ENCODE measurements at regions not wholly inside any gene's neighbourhood (a gene's known extent, or its start where the extent isn't known, plus 50 kb on each side); places are given as distances from the start of the nearest gene placed in this dataset.

DNA sequence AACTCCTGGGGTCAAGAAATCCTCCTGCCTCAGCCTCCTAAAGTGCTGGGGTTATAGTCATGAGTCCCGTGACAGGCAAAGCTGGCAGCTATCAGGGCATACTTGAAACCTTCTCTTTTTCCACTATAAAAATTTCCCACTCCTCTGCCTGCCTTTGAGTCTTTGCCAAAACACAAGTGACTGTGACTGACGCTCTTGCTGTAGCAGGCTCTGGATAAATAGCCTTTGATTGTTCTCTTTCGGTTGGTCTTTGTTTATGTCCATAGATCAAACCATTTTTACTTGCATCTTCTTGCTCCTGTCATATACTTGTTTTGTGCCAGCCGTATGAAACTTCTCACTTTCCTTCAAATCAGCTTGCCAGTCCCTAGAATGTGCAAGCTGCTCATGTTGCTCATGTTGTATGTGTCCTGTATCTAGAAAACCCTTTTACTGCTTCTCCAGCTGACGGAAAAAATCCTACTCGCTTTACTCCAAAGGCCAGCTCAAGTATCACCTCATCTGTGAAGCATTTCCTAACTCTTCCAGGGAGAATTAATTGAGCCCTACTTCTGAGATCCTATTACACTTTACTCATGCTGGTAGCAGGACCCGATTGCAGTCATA lies 73.1 kb downstream of the RESF1 start:
- Mint-ChIP-seq H3K4me1 (ENCODE audit: low read depth in 2 of 2) (peaks cover 0 to 3% of the 10 kb centered on the region in 2 donors), H3K27ac (no peak overlapping the region), H3K4me3 (no peak overlapping the region), H3K9me3 (no peaks in the 10 kb centered on the region), H3K36me3 (ENCODE audit: insufficient read depth) (no peaks in the 10 kb centered on the region), H3K27me3 (no peaks in the 10 kb centered on the region)
- no peak for DNase-seq
- ATAC-seq (replicated peaks): no peak

DNA sequence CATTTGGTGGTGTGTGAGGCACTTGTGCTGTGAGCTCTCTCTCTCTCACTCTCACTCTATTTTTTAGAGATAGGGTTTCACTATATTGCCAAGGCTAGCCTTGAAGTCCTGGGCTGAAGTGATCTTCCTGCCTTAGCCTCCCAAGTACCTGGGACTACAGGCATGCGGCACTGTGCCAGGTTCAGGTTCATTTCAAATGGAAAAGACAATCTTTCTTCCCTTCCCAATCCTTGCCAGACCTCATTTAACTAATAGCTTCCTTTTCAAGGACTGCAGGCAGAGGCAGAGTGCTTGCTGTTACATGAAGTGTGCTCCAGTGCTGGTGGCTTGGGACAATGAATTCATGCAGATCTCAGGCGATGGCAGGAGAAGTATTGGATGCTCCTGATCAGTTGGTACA lies 73.2 kb upstream of the BICD1 start:
- Mint-ChIP-seq H3K4me3 (no peak overlapping the region), H3K27ac (no peak overlapping the region), H3K36me3 (ENCODE audit: insufficient read depth) (no peaks in the 10 kb centered on the region), H3K27me3 (no peaks in the 10 kb centered on the region), H3K4me1 (ENCODE audit: low read depth in 2 of 2) (peaks cover 0 to 3% of the 10 kb centered on the region in 2 donors), H3K9me3 (no peaks in the 10 kb centered on the region)
- no peak for ATAC-seq (replicated peaks)
- DNase-seq: no peak

- no peaks in the 10 kb centered on the region for H3K9me3 Mint-ChIP-seq
- H3K4me1 Mint-ChIP-seq (ENCODE audit: low read depth in 2 of 2): peaks cover 0 to 3% of the 10 kb centered on the region in 2 donors
- no peaks in the 10 kb centered on the region for H3K36me3 Mint-ChIP-seq (ENCODE audit: insufficient read depth)
- ATAC-seq (replicated peaks) (no peak), DNase-seq (no peak)
- no peaks in the 10 kb centered on the region for H3K27me3 Mint-ChIP-seq
- no peak overlapping the region for H3K4me3 Mint-ChIP-seq
- no peak overlapping the region for H3K27ac Mint-ChIP-seq
Measured at GRCh38 chr12:32034045-32034444, 72.6 kb upstream of the BICD1 start.

DNA sequence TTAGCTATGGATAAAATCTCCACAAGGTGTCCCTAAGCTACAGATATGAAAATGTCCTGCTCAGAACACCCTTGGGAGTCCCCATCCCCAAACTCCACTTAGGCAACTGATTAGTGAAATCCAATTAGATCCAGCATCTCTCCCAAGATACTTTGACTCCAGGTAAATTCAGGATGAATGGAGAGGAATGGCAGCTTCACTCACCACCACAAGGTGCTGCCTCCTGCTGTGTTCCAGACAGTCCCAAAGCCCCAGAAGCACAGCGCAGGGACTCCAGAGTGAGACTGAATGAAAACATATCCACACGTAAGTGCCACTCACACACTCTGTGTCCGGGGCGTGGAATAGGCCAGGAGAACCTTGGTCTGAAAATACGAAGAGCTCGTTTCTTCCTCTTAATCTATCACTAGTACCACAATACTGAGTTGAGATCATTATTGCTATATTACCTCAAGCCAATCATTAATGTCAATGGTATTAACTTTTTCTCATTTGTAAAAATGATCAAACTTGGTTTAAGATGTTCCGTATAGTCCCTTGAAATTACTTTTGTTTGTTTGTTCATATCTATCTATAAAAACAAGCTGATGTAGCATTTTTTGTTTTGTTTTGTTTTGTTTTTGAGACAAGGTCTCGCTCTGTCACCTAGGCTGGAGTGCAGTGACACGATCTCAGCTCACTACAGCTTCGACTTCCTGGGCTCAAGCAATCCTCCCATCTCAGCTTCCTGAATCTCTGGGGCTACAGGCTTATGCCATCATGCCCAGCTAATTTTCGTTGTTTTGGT lies 70.0 kb upstream of the BICD1 start:
- Mint-ChIP-seq H3K27ac (no peak overlapping the region), H3K27me3 (no peaks in the 10 kb centered on the region), H3K4me1 (ENCODE audit: low read depth in 2 of 2) (no peaks in the 10 kb centered on the region), H3K36me3 (ENCODE audit: insufficient read depth) (no peaks in the 10 kb centered on the region), H3K9me3 (no peaks in the 10 kb centered on the region), H3K4me3 (no peak overlapping the region)
- ATAC-seq (replicated peaks) (no peak), DNase-seq (no peak)

DNA sequence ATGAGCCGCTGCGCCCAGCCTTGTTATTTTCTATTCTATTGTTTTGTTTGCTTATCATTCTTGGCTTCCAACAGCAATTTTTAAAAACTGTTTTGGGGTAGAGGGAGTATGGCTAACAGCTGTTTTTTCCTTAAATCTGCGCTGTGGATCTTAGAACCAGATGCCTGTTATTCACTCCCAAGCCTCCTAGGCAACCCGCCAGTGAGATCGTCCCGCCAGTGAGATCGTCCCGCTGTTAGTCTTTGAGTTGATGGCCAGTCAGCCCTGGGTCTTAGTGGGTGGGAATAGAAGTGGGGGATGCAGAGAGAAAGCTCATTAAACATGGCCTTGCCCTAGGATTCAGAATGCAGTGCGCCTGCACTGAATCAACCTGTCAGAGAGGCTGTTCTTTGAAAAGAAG lies 67.3 kb upstream of the BICD1 start:
- H3K27me3 Mint-ChIP-seq: no peaks in the 10 kb centered on the region
- no peak for ATAC-seq (replicated peaks)
- no peaks in the 10 kb centered on the region for H3K4me1 Mint-ChIP-seq (ENCODE audit: low read depth in 2 of 2)
- H3K36me3 Mint-ChIP-seq (ENCODE audit: insufficient read depth): no peaks in the 10 kb centered on the region
- no peak for DNase-seq
- no peak overlapping the region for H3K4me3 Mint-ChIP-seq
- H3K27ac Mint-ChIP-seq: no peak overlapping the region
- H3K9me3 Mint-ChIP-seq: peaks cover 5 to 9% of the 10 kb centered on the region in 2 donors

- no peak for ATAC-seq (replicated peaks)
- no peak for DNase-seq
- Mint-ChIP-seq H3K27me3 (no peaks in the 10 kb centered on the region), H3K27ac (no peak overlapping the region), H3K4me1 (ENCODE audit: low read depth in 2 of 2) (no peaks in the 10 kb centered on the region), H3K4me3 (no peak overlapping the region), H3K36me3 (ENCODE audit: insufficient read depth) (no peaks in the 10 kb centered on the region), H3K9me3 (peaks cover 5 to 10% of the 10 kb centered on the region in 2 donors)
Measured at GRCh38 chr12:32039917-32040575, 66.6 kb upstream of the BICD1 start.

GRCh38 chr12:32043928-32044549 lies 62.6 kb upstream of the BICD1 start:
- DNase-seq (no peak), ATAC-seq (replicated peaks) (no peak)
- Mint-ChIP-seq H3K4me3 (no peak overlapping the region), H3K27me3 (no peaks in the 10 kb centered on the region), H3K9me3 (peaks cover 5 to 10% of the 10 kb centered on the region in 2 donors), H3K27ac (no peak overlapping the region), H3K4me1 (ENCODE audit: low read depth in 2 of 2) (no peaks in the 10 kb centered on the region), H3K36me3 (ENCODE audit: insufficient read depth) (no peaks in the 10 kb centered on the region)

- Mint-ChIP-seq H3K27me3 (no peaks in the 10 kb centered on the region), H3K4me3 (no peak overlapping the region), H3K27ac (no peak overlapping the region), H3K9me3 (peaks cover 5 to 10% of the 10 kb centered on the region in 2 donors), H3K36me3 (ENCODE audit: insufficient read depth) (no peaks in the 10 kb centered on the region), H3K4me1 (ENCODE audit: low read depth in 2 of 2) (no peaks in the 10 kb centered on the region)
- no peak for ATAC-seq (replicated peaks)
- no peak for DNase-seq
Measured at GRCh38 chr12:32047357-32048212, 59.1 kb upstream of the BICD1 start.

DNA sequence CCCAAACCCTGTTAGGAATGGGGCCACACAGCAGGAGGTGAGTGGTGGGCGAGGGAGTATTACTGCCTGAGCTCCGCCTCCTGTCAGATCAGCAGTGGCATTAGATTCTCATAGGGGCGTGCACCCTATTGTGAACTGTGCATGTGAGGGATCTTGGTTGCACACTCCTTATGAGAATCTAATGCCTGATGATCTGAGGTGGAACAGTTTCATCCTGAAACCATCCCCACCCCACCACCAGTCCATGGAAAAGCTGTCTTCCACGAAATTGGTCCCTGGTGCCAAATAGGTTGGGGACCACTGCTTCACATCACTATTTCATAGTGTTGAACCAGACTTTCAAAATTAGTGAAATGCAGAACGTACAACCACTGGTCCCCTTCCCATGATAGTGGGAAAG lies 57.9 kb upstream of the BICD1 start:
- ATAC-seq (replicated peaks) (no peak), DNase-seq (no peak)
- H3K27ac Mint-ChIP-seq: peak overlapping the region in 1 of 2 donors; percentile 38
- no peaks in the 10 kb centered on the region for H3K36me3 Mint-ChIP-seq (ENCODE audit: insufficient read depth)
- H3K4me3 Mint-ChIP-seq: no peak overlapping the region
- H3K27me3 Mint-ChIP-seq: no peaks in the 10 kb centered on the region
- H3K4me1 Mint-ChIP-seq (ENCODE audit: low read depth in 2 of 2): no peaks in the 10 kb centered on the region
- H3K9me3 Mint-ChIP-seq: peaks cover 4 to 7% of the 10 kb centered on the region in 2 donors

DNA sequence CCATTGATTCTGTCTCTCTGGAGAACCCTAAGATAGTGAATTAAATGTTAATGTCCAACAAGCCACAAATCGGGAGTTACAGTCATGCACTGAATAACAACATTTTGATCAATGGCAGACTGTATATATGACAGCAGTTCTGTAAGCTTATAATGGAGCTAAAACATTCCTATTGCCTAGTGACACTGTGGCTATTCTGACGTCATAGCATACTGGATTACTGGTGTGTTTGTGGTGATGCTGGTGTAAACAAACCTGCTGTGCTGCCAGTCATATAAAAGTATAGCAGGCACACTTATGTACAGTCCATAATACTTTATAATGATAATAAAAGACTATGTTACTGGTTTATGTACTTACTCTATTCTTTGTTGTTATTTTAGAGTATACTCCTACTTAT lies 56.7 kb upstream of the BICD1 start:
- peaks cover 0 to 2% of the 10 kb centered on the region in 2 donors for H3K9me3 Mint-ChIP-seq
- no peak overlapping the region for H3K4me3 Mint-ChIP-seq
- no peaks in the 10 kb centered on the region for H3K36me3 Mint-ChIP-seq (ENCODE audit: insufficient read depth)
- no peak overlapping the region for H3K27ac Mint-ChIP-seq
- no peaks in the 10 kb centered on the region for H3K4me1 Mint-ChIP-seq (ENCODE audit: low read depth in 2 of 2)
- no peaks in the 10 kb centered on the region for H3K27me3 Mint-ChIP-seq
- ATAC-seq (replicated peaks): no peak
- DNase-seq: no peak

GRCh38 chr12:32051511-32052211 lies 55.0 kb upstream of the BICD1 start:
- Mint-ChIP-seq H3K4me3 (no peak overlapping the region), H3K27me3 (no peaks in the 10 kb centered on the region), H3K9me3 (peaks cover 0 to 2% of the 10 kb centered on the region in 2 donors), H3K4me1 (ENCODE audit: low read depth in 2 of 2) (no peaks in the 10 kb centered on the region), H3K36me3 (ENCODE audit: insufficient read depth) (no peaks in the 10 kb centered on the region), H3K27ac (no peak overlapping the region)
- no peak for DNase-seq
- ATAC-seq (replicated peaks): no peak

DNA sequence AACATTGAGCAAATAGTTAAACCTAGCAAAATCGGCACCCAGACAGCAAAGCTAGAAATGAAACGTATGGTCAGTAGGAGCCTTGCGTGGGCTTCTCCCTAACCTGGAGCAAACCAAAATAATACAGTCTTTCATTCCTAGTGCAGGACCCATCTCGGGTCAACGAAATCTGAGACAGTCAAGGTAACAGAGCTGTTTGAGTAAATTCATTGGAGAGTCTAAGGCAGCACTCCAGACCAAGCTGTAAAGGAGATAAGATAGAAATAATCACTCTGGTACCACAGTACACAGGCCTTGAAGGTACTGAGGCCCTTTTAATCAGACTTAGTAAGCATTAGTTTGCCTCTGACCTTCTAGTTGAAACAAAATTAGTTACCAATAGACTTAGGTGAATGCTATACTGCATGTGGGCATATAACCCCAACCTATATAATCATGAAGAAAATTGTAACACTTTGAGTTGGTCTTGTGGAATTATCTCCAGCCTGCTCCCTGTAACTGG lies 54.4 kb upstream of the BICD1 start:
- Mint-ChIP-seq H3K27ac (no peak overlapping the region), H3K4me3 (no peak overlapping the region), H3K27me3 (no peaks in the 10 kb centered on the region), H3K4me1 (ENCODE audit: low read depth in 2 of 2) (no peaks in the 10 kb centered on the region), H3K36me3 (ENCODE audit: insufficient read depth) (no peaks in the 10 kb centered on the region), H3K9me3 (peaks cover 0 to 2% of the 10 kb centered on the region in 2 donors)
- ATAC-seq (replicated peaks) (no peak), DNase-seq (no peak)
